GM19324 (cell line): ENCODE measurements at regions not wholly inside any gene's neighbourhood (a gene's known extent, or its start where the extent isn't known, plus 50 kb on each side); places are given as distances from the start of the nearest gene placed in this dataset.
"Not testable (repeated sequence)": the region's sequence is repeated elsewhere in the genome, so short reads cannot be mapped to it uniquely, and the experiment has no call there.

Source experiments
- ATAC-seq: cut with Tn5 transposase; IDR thresholded peaks from one replicate; pipeline ENCODE4 v1.9.1; 2021; ENCODE audit warnings: mild to moderate bottlenecking, moderate library complexity; ENCODE audit not compliant: unreplicated experiment, low FRiP score

- no peak for ATAC-seq
Measured at GRCh38 chr13:53264751-53265385, 236.3 kb downstream of the OLFM4 start.

DNA sequence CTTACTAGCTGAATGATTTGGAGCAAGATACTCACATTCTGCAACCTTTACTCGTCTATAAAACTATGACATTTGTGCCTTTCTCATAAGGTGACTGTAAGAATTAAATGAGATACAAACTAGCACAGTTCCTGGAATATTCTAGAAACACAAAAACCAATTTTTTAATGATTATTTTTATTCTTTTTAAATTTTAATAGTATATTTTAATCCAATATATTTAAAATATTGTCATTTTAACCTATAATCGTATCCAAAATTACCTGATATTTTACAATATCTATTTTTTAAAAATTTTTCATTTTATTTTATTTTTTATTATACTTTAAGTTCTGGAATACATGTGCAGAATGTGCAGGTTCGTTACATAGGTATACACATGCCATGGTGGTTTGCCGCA, 238.1 kb downstream of the OLFM4 start:
- ATAC-seq, result no peak

GRCh38 chr13:53269634-53270033, 241.0 kb downstream of the OLFM4 start:
- no peak for ATAC-seq

DNA sequence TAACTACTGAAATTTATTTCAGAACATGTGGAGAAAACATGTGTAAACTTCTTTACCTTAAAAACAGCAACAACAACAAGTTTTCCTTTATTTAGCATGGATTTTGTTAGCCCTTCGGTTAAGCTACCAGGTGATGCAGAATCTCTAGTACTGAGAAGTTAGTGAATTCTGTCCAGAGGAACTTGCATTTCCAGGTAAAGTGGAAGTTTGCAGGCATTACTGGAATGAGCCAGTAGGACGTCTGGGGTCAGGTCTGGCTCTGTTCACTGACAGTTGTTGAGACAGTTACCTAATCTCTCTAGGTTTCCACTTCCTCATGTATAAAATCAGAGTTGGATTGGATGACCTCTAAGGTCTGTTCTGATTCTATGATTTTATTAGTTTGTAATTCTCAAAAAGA, 244.3 kb downstream of the OLFM4 start:
- ATAC-seq, result no peak

GRCh38 chr13:53276265-53276664, 247.7 kb downstream of the OLFM4 start:
- ATAC-seq, result no peak

- no peak for ATAC-seq
Measured at GRCh38 chr13:53281677-53282076, 253.1 kb downstream of the OLFM4 start.

DNA sequence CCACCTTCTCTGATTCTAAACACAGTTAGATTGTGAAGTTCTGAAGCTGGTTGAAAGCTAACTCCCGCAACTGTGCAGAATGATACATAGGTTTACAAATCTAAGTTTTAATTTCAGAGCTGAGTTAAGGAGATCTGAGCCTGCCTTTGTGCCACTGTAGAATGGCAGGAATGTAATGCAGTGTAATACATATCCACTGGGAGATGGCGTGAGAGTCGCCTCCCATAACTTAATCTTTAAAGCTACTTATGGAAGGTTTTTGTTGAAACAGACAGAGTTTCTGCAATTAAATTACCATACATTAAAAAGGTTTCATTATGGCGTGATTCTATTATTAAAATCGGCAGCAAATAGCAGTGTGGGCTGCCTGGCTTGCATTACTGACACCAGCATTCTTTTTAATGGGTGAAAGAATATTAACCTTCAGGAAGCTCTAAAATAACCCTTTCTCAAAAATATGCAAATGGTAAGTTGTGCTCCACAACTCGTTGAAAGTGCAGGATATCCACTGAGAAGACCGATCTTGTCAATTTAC, 257.4 kb downstream of the OLFM4 start:
- ATAC-seq, result no peak

DNA sequence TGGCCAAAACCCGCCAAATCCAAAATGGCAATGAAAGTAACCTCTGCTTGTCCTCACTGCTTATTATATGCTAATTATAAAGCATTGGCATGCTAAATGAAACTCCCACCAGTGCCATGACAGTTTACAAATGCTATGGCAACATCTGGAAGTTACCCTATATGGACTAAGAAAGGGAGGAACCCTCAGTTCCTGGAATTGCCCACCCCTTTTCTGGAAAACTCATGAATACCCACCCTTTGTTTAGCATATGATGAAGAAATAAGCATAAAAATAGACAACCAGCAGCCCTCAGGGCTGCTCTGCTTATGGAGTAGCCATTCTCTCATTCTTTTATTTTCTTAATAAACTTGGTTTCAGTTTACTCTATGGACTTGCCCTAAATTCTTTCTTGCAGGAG, 269.8 kb downstream of the OLFM4 start:
- no peak for ATAC-seq

DNA sequence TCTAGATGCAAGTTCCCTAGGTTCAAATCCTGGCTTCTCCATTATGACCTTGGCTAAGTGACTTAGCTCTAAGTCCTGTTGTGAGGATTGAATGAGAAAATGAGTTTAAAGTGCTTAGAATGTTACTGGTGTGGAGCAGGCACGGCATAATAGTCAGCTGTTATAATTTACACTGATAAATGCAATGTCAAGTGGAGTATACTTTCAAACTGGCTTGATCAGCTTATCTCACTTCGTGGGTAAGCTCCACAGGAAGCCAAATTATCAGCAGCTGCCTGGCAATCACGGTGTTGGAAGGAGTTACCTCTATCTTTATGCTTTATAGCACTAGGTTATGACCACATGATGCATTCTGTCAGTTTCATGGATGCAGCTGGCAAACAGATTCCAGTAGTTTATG, 272.8 kb downstream of the OLFM4 start:
- no peak for ATAC-seq

GRCh38 chr13:53305419-53305818, 276.8 kb downstream of the OLFM4 start:
- not testable (repeated sequence) for ATAC-seq

DNA sequence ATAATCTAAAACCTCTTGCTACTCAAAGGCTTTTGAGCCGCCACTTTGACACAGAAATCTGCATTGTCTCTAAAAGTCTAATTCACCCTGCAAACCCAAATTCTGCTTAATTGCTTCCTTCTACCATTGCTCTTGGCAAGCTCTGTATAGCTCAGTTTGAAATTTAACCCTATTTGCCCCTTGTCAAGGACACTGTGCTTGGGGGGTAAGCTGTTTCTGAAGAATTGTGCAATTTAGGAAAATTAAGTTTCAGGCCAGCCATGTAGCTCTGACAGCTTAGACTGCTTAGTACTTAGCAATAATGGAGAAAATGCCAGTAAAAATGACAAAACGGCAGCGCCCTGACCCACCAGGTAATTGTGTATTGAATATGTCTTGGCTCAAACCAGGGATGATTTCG, 282.2 kb downstream of the OLFM4 start:
- ATAC-seq, result no peak

- no peak for ATAC-seq
Measured at GRCh38 chr13:53311561-53311960, 282.9 kb downstream of the OLFM4 start.

DNA sequence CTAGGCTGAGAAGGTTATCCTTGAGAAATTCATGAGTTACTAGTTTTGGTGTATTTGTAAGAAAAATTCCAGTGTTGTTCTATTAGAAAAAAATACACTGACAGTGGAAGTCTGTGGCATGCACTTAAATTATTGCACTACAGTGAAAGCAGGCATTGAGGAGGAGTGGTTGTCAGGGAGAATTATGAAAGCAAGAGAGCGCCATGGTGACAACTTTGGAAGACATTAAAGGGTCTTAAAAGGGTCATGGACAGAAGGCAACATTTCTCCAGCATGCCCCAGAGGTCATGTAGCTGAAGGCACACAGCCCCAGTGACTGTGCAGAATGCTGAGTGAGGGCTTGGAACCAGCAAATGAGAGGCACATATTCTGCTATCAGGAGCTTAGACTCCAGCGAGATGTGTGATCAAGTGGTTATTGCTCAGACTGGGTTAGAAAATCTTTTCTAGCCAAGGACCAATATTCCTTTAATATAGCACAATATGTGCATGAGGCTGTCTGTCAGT, 292.7 kb downstream of the OLFM4 start:
- no peak for ATAC-seq

DNA sequence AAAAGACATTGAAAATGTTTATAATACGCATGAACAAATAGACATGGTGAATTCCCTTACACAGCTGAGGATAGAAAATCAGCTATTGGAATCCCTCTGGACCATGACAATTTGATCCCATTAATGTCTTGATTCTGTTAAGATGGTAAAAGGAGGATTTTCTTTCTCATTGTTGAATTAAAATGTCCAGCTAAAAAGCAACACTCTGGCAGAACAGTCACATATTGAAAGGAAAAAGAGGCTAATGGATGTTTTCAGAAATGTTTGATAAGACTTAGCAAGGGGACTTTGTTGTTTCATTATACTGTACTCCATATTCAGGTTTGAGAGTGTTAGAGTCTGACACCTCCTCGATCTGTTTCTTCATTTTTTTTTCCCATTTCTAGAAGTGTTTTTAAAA, 296.0 kb downstream of the OLFM4 start:
- no peak for ATAC-seq

DNA sequence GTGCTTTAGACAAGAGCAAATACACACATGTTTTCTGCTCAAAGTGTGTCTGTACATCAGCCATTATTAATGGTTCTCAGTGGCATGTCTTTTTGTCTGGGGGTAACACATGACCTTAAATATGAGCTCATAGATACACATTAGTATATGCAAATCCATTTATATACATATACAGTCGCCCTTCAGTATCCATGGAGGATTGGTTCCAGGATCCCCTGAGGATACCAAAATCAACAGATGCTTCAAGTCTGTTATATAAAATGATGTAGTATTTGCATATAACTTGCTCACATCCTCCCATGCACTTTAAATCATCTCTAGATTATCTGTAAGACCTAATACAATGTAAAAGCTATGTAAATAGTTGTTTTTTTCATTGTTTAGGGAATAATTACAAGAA, 298.1 kb downstream of the OLFM4 start:
- ATAC-seq, result no peak

GRCh38 chr13:53327680-53328315, 299.2 kb downstream of the OLFM4 start:
- no peak for ATAC-seq

DNA sequence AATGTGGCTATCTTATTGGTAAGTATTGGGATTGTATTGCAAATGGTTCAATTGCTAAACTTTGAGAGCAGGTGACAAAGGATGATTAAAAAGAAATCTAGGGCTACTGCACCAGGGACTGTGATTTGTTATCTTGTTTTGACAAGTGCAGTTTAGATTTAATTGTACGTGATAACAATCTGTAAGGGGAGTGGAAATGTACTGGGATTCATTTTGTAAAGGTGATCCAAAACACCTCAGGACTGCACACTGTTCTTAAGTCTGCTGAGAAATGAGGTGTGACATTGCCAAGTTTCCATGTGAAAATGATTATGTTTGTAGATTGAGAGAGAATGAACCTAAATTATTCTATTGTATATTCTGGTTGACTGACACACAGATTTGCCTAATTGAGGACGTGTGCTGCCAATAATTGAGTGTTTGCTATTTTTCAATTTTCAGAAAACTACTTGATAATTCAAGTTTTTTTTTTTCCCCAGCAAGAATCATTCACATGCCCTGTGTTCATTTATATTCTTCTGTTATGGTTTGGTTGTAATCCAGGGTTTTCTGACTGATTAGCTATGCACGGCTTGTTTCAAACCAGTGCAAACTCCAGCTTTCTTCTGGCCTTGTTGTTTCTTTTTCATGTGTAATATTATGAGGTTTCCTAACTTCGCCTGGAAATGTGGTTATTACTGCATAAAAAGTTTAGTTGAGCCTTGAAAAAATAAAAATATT, 308.0 kb downstream of the OLFM4 start:
- no peak for ATAC-seq

- no peak for ATAC-seq
Measured at GRCh38 chr13:53338760-53339159, 310.1 kb downstream of the OLFM4 start.

DNA sequence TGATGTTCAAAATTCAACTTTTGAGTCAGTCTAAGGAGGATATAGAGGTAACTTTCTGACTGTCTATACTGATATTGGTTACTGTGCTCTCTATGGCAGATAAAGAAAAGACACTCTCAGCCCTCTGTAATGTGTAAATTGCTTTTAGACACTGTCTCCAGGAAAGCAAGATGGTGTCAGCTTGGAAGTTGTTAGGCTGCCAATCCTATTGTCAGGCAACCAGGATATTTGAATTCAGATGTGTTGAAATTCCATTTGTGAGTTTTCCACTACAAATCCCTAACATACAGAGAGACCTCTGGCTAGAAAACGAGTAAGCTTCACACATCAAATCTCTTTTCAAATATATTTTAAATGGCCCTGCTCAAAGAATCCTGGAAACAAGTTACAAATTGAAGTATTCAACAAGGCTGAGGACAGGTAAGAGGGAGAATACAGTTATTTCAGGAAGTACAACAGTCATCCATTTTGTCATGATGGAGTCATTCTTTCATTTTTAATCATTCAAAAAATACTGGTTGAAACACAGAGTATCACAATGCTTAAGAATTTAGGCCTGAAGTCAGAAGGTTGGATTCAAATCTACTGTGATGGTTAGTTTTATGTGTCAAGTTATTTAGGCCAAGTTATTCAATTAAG, 312.0 kb downstream of the OLFM4 start:
- no peak for ATAC-seq

DNA sequence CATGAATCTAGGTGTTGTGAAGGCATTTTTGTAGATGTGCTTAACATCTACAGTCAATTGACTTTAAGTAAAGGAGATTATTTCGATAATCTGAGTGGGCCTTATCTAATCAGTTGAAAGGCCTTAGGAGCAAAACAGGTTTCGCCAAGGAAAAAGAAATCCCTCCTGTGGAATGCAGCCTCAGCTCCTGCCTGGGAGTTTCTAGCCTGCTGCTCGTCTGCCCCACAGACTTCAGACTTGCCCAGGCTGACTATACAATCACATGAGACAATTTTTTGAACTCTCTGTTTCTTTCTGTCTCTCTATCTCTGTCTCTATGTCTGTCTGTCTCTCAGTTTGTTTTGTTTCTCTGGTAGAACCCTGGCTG, 312.5 kb downstream of the OLFM4 start:
- no peak for ATAC-seq
